BLaER1 treated with 17β-estradiol and CSF1 and Interleukin-3, amounts not matched to agents 10 nM and 100 nM (cell line): ENCODE measurements at regions not wholly inside any gene's neighbourhood (a gene's known extent, or its start where the extent isn't known, plus 50 kb on each side); places are given as distances from the start of the nearest gene placed in this dataset.

Experiments
- H3K27ac ChIP-seq, 11 experiments: shearing (Covaris generic); formaldehyde crosslinking; 2 replicates each; pipeline ENCODE4 v1.8.1; 2022
- H3K27me3 ChIP-seq, 11 experiments: shearing (Covaris generic); formaldehyde crosslinking; 2 replicates each; pipeline ENCODE4 v1.8.1; 2022
- H3K36me3 ChIP-seq, 11 experiments: shearing (Covaris generic); formaldehyde crosslinking; 2 replicates each; pipeline ENCODE4 v1.8.1; 2022
- H3K4me1 ChIP-seq, 10 experiments: shearing (Covaris generic); formaldehyde crosslinking; 2 replicates each; pipeline ENCODE4 v1.8.1; 2022
- H3K4me2 ChIP-seq, 11 experiments: shearing (Covaris generic); formaldehyde crosslinking; 2 replicates each; pipeline ENCODE4 v1.8.1; 2022
- H3K4me3 ChIP-seq, 10 experiments: shearing (Covaris generic); formaldehyde crosslinking; 2 replicates each; pipeline ENCODE4 v1.8.1; 2022
- H3K9ac ChIP-seq, 11 experiments: shearing (Covaris generic); formaldehyde crosslinking; 2 replicates each; pipeline ENCODE4 v1.8.1; 2022
- H3K9me3 ChIP-seq, 11 experiments: shearing (Covaris generic); formaldehyde crosslinking; replicated peaks in 1 of 11; 2 replicates each; pipeline ENCODE4 v1.8.1; 2022
- H4K20me1 ChIP-seq, 11 experiments: shearing (Covaris generic); formaldehyde crosslinking; 2 replicates each; pipeline ENCODE4 v1.8.1; 2022
- Cebpa-rat ChIP-seq, 11 experiments: shearing (Covaris generic); IDR thresholded peaks; 2 replicates each; pipeline ENCODE4 v1.8.1; 2022

DNA sequence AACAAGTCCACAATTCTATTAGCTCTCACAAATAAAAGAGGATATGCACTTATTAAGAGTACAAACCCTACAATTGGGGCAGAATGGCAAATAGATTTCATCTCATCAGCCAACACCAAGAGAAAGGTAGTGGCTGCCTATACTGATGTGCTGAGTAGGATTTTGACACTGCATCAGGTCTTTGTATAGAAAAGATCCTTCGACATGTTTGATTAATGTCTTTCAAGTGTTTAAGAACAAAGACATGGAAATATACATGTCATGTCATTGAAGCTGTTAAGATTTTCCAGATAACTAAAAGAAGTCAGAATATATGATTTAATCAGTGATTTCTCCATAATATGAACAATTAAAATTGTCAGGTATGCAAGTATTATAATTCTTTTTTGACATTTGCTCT lies 238.7 kb upstream of the GRAMD2B start:
- no peak overlapping the region for H3K9ac ChIP-seq
- H3K27me3 ChIP-seq = no peaks in the 10 kb centered on the region
- H3K4me2 ChIP-seq = no peak overlapping the region
- no peaks in the 10 kb centered on the region for H3K36me3 ChIP-seq
- no peak overlapping the region for H3K27ac ChIP-seq
- H3K9me3 ChIP-seq = no peaks in the 10 kb centered on the region
- TF ChIP-seq Cebpa-rat (IDR thresholded peaks at IDR 0.05) = no peak
- H3K4me3 ChIP-seq = no peak overlapping the region
- no peaks in the 10 kb centered on the region for H4K20me1 ChIP-seq
- H3K4me1 ChIP-seq = no peaks in the 10 kb centered on the region

DNA sequence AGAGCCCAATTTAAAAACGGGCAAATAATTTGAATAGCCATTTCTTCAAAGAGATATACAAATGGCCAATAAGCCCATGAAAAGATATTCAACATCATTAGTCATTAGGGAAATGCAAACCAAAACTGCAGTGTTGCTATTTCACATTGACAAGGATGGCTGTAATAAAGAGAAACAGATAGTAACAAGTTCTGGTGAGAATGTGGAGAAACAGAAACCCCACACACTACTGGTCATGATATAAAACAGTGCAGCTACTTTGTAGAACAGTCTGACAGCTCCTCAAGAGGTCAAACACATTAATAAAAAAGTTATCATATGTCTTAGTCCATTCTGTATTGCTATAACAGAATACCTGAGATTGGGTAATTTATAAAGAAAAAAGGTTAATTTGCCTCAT lies 237.0 kb upstream of the GRAMD2B start:
- Histone ChIP-seq H3K36me3 (no peaks in the 10 kb centered on the region), H4K20me1 (no peaks in the 10 kb centered on the region), H3K9me3 (no peaks in the 10 kb centered on the region), H3K27ac (no peak overlapping the region), H3K4me3 (no peak overlapping the region), H3K4me1 (no peaks in the 10 kb centered on the region), H3K4me2 (no peak overlapping the region), H3K9ac (no peak overlapping the region), H3K27me3 (no peaks in the 10 kb centered on the region)
- TF ChIP-seq Cebpa-rat (IDR thresholded peaks at IDR 0.05) = no peak

DNA sequence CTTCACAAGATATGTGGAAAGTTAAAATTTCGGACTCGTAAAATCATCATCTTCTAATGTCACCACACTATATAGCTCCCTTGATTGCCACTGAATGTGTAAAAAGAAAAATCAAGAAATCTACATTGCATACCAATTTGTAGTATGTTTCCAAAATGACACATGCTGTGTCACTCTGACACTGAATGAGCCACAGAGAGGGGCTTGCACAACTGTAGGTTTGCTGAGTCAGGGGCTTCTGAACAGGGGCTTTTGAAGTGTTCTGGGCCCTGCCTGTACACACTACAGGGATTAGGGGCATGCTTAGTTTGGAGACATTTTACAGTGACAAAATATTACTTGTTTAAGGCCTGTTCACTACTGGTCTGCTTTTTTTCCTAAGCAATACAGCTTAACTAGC lies 234.4 kb upstream of the GRAMD2B start:
- H3K9ac ChIP-seq = no peak overlapping the region
- no peaks in the 10 kb centered on the region for H4K20me1 ChIP-seq
- no peaks in the 10 kb centered on the region for H3K9me3 ChIP-seq
- no peak overlapping the region for H3K4me3 ChIP-seq
- no peaks in the 10 kb centered on the region for H3K4me1 ChIP-seq
- no peaks in the 10 kb centered on the region for H3K36me3 ChIP-seq
- TF ChIP-seq Cebpa-rat (IDR thresholded peaks at IDR 0.05) = no peak
- no peak overlapping the region for H3K4me2 ChIP-seq
- no peak overlapping the region for H3K27ac ChIP-seq
- no peaks in the 10 kb centered on the region for H3K27me3 ChIP-seq

DNA sequence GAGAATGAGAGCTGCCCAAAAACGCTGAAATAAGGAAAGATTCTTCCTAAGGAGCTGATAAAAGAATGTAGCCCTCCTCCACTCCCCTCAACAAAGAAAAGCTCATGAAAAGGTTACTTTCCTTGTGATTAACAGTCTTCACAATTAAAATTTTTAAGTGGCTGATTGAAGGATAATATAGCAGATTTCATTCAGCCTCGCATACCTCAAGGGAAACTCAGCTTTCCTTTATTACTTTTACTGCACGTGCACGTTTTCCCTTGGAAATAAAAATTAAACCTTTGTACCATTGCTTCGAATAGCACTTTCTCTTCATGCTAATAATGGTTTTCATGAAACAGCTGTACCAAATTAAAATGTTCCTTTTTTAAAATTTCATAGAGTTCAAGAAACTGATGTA lies 234.0 kb upstream of the GRAMD2B start:
- no peaks in the 10 kb centered on the region for H3K27me3 ChIP-seq
- no peak overlapping the region for H3K27ac ChIP-seq
- H4K20me1 ChIP-seq = no peaks in the 10 kb centered on the region
- no peak overlapping the region for H3K4me3 ChIP-seq
- no peaks in the 10 kb centered on the region for H3K36me3 ChIP-seq
- no peaks in the 10 kb centered on the region for H3K4me1 ChIP-seq
- no peak overlapping the region for H3K4me2 ChIP-seq
- no peak overlapping the region for H3K9ac ChIP-seq
- no peaks in the 10 kb centered on the region for H3K9me3 ChIP-seq
- TF ChIP-seq Cebpa-rat (IDR thresholded peaks at IDR 0.05) = no peak

DNA sequence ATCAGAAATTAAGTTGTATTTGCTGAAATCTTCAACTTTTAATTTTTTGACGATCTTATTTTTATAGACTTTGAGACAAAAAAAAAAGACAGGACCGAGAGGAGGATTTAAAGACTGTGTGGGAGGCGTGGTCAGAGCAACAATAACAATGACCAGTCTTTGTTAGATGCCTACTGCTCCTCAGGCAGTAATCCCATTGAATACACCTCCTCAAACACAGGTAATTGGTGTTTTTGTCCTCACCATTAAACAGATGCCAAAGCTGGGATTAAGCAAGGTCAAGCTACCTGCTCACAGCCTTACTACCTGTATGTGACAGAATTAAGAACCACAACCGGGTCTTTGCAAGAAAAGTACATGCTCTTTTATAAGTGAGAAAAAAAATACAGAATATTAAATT lies 233.3 kb upstream of the GRAMD2B start:
- no peaks in the 10 kb centered on the region for H3K27me3 ChIP-seq
- TF ChIP-seq Cebpa-rat (IDR thresholded peaks at IDR 0.05) = no peak
- no peak overlapping the region for H3K4me3 ChIP-seq
- no peak overlapping the region for H3K4me2 ChIP-seq
- no peaks in the 10 kb centered on the region for H4K20me1 ChIP-seq
- no peaks in the 10 kb centered on the region for H3K9me3 ChIP-seq
- no peak overlapping the region for H3K9ac ChIP-seq
- no peaks in the 10 kb centered on the region for H3K36me3 ChIP-seq
- H3K27ac ChIP-seq = no peak overlapping the region
- H3K4me1 ChIP-seq = no peaks in the 10 kb centered on the region

DNA sequence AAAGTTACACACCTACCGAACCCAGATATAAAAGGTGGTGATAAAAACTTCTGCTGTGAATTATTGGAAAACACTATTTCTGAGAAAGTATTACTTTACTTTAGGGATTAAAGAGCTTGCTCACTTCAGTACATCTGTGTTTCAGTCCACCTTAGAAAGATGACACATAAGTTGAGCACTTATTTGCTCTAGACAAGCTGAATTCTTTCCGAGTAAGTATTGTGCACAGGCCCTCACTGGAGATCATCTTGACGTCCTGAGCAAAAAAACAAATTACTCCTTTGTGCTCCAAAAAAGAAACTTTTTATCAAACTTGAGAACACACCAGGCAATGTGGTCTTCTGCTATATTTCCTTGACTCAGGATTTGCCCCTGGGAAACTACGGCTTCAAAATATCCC lies 231.0 kb upstream of the GRAMD2B start:
- Histone ChIP-seq H3K4me1 (no peaks in the 10 kb centered on the region), H3K27ac (no peak overlapping the region), H3K27me3 (no peaks in the 10 kb centered on the region), H4K20me1 (no peaks in the 10 kb centered on the region), H3K9me3 (no peaks in the 10 kb centered on the region), H3K36me3 (no peaks in the 10 kb centered on the region), H3K4me2 (no peak overlapping the region), H3K4me3 (no peak overlapping the region), H3K9ac (no peak overlapping the region)
- TF ChIP-seq Cebpa-rat (IDR thresholded peaks at IDR 0.05) = no peak

DNA sequence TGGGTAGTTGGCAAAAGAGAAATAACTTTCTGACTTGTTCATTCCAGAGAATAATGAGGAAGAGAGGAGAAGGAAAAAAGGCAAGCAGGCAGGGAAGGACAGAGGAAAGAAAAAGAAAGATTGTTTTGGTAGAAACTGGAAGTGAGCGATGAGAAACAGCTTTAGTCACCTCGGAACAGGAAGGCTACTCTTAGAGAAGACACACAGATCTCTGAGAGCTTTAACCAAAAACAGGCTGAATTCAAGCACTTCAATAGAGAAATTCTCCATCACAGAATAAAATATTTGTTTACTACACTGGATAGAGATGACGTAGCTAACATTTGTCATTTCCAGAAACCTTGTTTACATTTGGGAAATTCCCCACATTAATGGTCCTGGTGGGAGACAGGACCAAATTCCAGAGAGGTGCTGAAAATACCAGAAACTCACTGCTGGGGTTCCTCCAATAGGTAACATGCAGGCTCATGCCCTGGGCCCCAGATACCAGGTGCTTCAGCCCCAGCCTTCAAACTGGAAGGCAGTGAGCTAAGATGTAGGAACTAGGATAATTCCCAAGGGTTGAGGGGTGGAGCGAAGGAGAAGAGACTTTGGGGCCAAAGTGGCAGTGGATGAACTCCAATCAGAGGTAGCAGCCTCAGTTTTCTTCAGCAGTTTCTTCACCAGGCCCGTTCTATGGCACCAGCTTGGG lies 227.7 kb upstream of the GRAMD2B start:
- Histone ChIP-seq H3K9me3 (no peaks in the 10 kb centered on the region), H3K27me3 (no peaks in the 10 kb centered on the region), H3K4me2 (no peak overlapping the region), H3K27ac (no peak overlapping the region), H3K4me3 (no peak overlapping the region), H4K20me1 (no peaks in the 10 kb centered on the region), H3K36me3 (no peaks in the 10 kb centered on the region), H3K4me1 (no peaks in the 10 kb centered on the region), H3K9ac (no peak overlapping the region)
- no peak for TF ChIP-seq Cebpa-rat (IDR thresholded peaks at IDR 0.05)

DNA sequence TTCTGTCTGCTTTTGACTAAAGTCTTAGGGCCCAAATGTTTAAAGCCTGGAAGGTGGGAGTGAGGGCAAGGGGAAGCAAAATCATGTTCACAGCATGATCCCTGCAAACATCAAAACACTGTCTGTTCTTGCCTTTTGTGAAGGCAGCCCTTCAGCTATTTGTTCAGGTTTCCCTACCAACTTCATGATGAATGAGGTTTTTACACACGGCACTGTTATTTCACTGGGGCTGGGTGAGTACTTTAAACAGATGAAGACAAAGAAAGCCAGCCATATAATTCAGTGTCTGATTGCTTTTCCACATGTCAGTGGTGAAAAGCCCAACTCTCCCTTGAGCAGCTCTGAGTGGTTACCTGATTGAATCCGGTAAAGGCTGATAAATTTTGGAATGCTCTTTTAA lies 224.7 kb upstream of the GRAMD2B start:
- H3K9ac ChIP-seq = no peak overlapping the region
- no peak overlapping the region for H3K4me3 ChIP-seq
- H3K27me3 ChIP-seq = no peaks in the 10 kb centered on the region
- H3K4me1 ChIP-seq = no peaks in the 10 kb centered on the region
- H3K4me2 ChIP-seq = no peak overlapping the region
- TF ChIP-seq Cebpa-rat (IDR thresholded peaks at IDR 0.05) = no peak
- no peaks in the 10 kb centered on the region for H3K36me3 ChIP-seq
- H3K27ac ChIP-seq = no peak overlapping the region
- H3K9me3 ChIP-seq = peaks cover 0 to 7% (median 0%) of the 10 kb centered on the region in 11 experiments; a peak in 2 of 22 replicates
- no peaks in the 10 kb centered on the region for H4K20me1 ChIP-seq

DNA sequence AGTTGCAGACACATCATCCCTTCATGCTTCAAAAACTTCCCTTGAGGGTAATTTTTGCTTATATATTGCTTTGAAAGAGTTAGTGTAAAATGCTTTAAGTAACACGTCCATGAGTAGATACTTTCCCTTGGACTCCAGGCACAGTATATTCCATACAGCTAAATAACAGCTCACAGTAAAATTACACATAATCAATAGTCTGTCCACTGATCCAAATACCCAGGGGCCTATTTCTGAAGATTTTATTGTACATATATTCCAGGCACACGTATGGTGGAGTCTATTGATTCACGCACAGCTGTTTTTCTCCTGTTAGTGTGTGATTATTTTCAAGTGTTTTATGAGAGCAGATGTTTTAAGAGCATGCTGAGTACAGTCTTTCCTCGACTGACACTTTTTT lies 223.7 kb upstream of the GRAMD2B start:
- no peaks in the 10 kb centered on the region for H3K27me3 ChIP-seq
- TF ChIP-seq Cebpa-rat (IDR thresholded peaks at IDR 0.05) = no peak
- no peak overlapping the region for H3K9ac ChIP-seq
- H4K20me1 ChIP-seq = no peaks in the 10 kb centered on the region
- H3K9me3 ChIP-seq = peaks cover 0 to 7% (median 0%) of the 10 kb centered on the region in 11 experiments; a peak in 4 of 22 replicates
- no peak overlapping the region for H3K27ac ChIP-seq
- H3K4me3 ChIP-seq = no peak overlapping the region
- H3K4me1 ChIP-seq = no peaks in the 10 kb centered on the region
- H3K36me3 ChIP-seq = no peaks in the 10 kb centered on the region
- no peak overlapping the region for H3K4me2 ChIP-seq

DNA sequence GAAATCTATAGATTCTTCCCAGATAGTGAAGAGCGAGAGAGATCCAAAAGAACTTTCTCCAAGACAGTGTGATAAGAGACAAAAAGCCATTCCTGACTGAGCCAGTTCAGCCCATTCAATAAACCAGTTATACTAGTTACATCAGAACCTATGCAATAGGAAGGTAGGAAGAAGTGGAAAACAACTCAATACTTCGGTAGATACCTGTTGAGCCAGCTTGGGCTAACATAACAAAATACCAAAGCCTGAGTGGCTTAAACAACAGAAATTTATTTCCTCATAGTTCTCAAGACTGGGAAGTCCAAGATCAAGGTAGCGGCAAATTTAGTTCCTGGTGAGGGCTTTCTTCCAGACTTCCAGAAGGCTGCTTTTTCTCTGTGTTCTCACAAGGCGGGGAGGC lies 214.5 kb upstream of the GRAMD2B start:
- Histone ChIP-seq H3K4me2 (no peak overlapping the region), H3K4me3 (no peak overlapping the region), H3K27me3 (no peaks in the 10 kb centered on the region), H3K36me3 (no peaks in the 10 kb centered on the region), H3K27ac (no peak overlapping the region), H4K20me1 (no peaks in the 10 kb centered on the region), H3K9ac (no peak overlapping the region), H3K4me1 (no peaks in the 10 kb centered on the region), H3K9me3 (peaks cover 0 to 12% (median 8%) of the 10 kb centered on the region in 11 experiments; a peak in 7 of 22 replicates)
- TF ChIP-seq Cebpa-rat (IDR thresholded peaks at IDR 0.05) = no peak
